M059J (cell line): ENCODE measurements at regions not wholly inside any gene's neighbourhood (a gene's known extent, or its start where the extent isn't known, plus 50 kb on each side); places are given as distances from the start of the nearest gene placed in this dataset.
"Not testable (repeated sequence)": the region's sequence is repeated elsewhere in the genome, so short reads cannot be mapped to it uniquely, and the experiment has no call there.

ENCODE experiments used
- DNase-seq: peaks from one replicate; pipeline ENCODE4 v3.0.0-alpha.2; 2012; ENCODE audit warnings: low read depth

GRCh38 chr20:51959066-51959542, 156.8 kb upstream of the SALL4 start:
- no peak for DNase-seq

GRCh38 chr20:51958099-51959065, 156.1 kb upstream of the SALL4 start:
- DNase-seq = no peak

- DNase-seq = peak; percentile 67
These were observed 153.4 kb upstream of the SALL4 start for GRCh38 chr20:51955756-51956155.

GRCh38 chr20:51953731-51954340, 151.5 kb upstream of the SALL4 start:
- no peak for DNase-seq

- DNase-seq = no peak
These were observed 148.6 kb upstream of the SALL4 start for GRCh38 chr20:51950926-51951325.

- DNase-seq = no peak
These were observed 144.3 kb upstream of the SALL4 start for GRCh38 chr20:51946586-51946985.

- no peak for DNase-seq
These were observed 143.6 kb upstream of the SALL4 start for GRCh38 chr20:51945881-51946280.

- DNase-seq = no peak
These were observed 142.9 kb upstream of the SALL4 start for GRCh38 chr20:51945177-51945576.

GRCh38 chr20:51943761-51944160, 141.4 kb upstream of the SALL4 start:
- DNase-seq = no peak

GRCh38 chr20:51943326-51943725, 141.0 kb upstream of the SALL4 start:
- not testable (repeated sequence) for DNase-seq

- no peak for DNase-seq
These were observed 139.2 kb upstream of the SALL4 start for GRCh38 chr20:51941503-51941902.

GRCh38 chr20:51939259-51939585, 136.9 kb upstream of the SALL4 start:
- DNase-seq = no peak

GRCh38 chr20:51938559-51939258, 136.4 kb upstream of the SALL4 start:
- no peak for DNase-seq

GRCh38 chr20:51937779-51938178, 135.5 kb upstream of the SALL4 start:
- DNase-seq = no peak

GRCh38 chr20:51936377-51936776, 134.1 kb upstream of the SALL4 start:
- no peak for DNase-seq

- DNase-seq = no peak
These were observed 132.7 kb upstream of the SALL4 start for GRCh38 chr20:51935003-51935358.

- DNase-seq = no peak
These were observed 132.1 kb upstream of the SALL4 start for GRCh38 chr20:51934301-51935002.

- no peak for DNase-seq
These were observed 129.1 kb upstream of the SALL4 start for GRCh38 chr20:51931371-51931781.

GRCh38 chr20:51930775-51931174, 128.5 kb upstream of the SALL4 start:
- DNase-seq = peak; percentile 89

- DNase-seq = peak; percentile 40
These were observed 126.6 kb upstream of the SALL4 start for GRCh38 chr20:51928931-51929330.

GRCh38 chr20:51927970-51928369, 125.6 kb upstream of the SALL4 start:
- DNase-seq = not testable (repeated sequence)
